Activated T-cell treated with anti-CD3 and anti-CD28 coated beads for 4 hours (primary cell): ENCODE measurements at regions not wholly inside any gene's neighbourhood (a gene's known extent, or its start where the extent isn't known, plus 50 kb on each side); places are given as distances from the start of the nearest gene placed in this dataset.

Experiments used
- DNase-seq: peaks from one replicate; pipeline ENCODE4 v3.0.0-alpha.2; 2020

DNA sequence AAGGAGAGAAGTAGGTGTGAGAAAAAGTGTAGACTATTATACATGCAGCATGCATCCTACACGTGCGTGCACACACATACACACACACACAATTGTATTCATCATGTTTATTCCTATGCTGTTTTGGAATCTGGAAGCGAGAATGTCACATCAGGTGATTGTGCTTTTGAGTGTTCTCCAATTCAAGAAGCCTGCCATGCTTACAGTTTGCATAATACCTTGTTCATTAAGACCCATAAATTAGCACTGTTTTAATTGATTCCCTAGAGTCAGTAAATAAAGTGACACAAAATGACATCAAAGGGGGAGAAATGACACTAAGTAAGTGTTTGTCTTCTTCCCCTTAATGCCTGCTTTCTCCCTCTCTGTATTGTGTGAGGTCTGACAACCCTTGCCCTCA lies 336.1 kb upstream of the IGFBP7 start:
- DNase-seq: no peak

DNA sequence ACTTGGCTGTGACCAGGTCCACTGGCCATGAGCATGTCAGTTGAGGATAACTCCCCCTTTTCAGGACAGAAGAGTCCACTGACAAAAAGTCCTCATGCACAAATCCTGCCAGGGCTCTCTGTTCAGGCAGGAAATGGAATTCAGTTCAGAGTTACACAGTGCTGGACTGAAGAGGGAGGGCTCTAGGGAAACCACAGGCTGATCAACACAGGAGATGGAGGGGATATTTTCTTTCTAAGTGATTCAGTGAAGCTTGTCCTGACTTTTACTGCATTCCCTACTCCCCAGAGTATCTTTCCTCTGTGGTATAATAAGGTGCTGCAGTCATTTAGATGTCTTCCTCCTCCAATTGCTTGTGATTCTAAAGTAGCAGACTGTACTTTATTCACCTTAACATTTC lies 335.5 kb upstream of the IGFBP7 start:
- no peak for DNase-seq

DNA sequence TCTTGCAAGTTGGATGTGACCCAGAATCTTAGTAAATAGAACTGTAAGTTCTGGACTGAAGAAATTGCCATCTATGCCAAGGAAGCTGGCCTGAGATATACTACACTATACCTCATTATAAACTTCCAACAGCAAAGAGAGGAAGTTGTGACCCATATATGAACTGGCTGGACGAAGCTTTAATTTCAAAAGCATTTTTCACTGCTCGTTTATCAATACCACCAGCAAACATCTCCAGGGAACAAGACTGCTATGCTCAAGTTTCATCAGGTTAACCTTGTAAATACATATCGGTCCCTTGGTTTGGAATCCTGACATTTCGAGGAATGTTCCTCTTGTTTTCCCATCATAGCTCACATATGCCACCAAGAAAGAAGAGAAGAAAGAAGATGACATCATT lies 334.5 kb upstream of the IGFBP7 start:
- no peak for DNase-seq

DNA sequence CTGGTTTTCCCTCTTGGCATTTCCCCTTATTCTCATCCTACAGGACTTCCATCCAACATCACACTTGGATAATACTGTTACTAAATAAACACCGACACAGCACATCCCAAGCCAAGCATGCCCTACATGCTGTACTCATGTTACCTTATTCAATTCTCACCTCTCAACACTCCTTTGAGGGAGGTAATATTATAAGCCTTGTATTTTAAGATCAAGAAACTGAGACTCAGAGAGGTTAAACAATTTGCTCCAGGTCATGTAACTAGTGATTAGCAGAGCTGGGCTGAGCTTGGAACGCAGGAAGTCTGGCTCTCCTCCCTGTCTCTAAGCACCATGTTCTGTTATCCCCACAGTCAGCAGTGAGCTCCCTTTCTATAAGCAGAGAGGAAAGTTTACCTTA lies 333.6 kb upstream of the IGFBP7 start:
- DNase-seq: no peak

DNA sequence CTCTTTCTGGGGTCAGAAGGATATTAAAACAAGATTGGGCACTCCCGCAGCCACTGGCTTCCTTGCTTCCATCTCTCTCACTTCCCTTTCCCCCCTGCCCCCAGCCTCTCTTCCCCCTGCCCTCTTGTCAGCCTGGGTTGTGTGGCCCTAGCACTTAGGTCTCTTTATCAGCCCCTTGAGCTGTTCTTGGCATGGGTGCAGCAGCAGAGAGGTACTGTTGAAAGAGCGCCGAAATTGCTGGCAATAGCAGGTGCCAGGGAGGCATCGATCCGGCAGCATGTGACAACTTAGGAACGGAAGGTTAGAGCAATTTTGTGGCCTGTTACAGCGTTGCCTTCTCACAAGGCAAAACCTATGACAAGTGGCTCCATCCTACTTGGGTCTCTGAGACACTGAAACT lies 333.1 kb upstream of the IGFBP7 start:
- DNase-seq: no peak

DNA sequence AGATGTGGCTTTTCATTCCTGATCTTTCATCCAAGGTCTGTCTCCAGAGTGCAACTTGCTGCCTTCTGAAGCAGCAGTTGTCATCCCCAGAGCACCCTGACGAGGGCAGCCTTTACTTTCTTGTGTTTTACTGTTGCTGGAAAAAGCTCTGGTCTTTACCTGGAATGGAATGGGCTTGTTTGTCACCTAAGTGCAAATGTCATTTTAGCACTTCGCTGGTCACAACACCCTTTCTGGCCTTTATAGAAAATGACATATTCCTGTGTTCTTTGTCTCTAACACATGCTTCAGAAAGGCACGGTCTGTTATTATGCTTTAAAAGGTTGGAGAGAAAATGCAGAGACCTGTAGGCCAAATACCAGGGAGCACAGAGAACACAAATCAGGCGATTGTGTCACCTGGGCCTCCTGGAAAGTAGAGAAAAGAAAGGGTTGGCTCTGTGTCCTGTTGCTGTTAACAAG lies 332.7 kb upstream of the IGFBP7 start:
- no peak for DNase-seq

DNA sequence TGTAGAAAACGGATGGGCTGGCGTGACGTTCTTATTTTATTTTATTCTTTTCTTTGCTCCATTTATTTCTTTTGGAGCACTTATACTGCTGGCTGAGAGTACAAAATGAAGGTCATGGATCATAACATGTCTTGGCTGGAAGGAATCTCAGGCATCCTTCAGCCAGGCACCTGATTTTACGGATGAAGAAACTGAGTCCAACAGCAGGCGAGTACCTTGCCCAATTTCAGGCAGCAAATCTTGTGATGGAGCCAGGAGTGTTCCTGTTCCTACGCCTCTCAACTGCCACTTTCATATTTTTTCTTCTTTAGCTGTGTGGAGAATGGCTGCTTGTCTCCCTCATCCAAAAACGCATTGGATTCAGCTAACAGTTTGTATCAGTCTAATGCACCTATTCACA lies 332.1 kb upstream of the IGFBP7 start:
- no peak for DNase-seq

DNA sequence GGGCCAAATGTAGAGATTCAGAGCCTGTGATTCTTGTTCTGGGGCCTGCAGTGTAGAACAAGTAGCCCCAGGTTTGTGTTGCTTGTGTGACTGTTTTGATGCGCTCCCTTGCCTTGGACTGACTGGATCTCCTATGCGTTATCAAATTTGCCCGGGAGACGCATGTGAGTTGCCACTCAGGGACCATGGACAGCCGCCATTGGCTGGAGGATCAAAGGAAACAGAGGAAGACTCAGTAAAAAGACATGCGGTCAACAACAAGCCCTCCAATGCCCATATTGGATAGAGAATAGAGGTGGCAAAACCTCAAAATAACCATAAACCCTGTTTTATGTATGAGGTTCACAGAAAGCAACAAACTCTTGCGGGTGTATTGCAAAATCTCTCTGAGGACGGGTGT lies 327.5 kb upstream of the IGFBP7 start:
- DNase-seq: no peak

DNA sequence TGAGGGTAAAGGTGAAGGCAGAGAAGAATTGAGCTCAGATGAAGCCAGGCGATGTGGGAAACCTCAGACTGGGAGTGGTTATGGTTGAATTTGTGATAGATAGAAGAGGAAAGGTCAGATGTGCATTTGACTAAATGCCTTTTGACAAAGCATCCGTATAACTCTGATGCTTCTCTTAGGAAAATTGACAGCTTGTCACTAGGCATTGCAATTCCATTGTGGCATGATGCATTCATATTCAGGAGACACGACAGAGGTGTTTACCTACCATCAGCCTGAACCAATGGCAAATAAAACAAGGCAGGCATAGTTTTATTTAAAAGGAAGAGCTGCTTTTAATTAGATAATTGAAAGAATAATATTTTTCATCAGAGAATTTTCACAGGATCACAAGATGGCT lies 325.1 kb upstream of the IGFBP7 start:
- no peak for DNase-seq

DNA sequence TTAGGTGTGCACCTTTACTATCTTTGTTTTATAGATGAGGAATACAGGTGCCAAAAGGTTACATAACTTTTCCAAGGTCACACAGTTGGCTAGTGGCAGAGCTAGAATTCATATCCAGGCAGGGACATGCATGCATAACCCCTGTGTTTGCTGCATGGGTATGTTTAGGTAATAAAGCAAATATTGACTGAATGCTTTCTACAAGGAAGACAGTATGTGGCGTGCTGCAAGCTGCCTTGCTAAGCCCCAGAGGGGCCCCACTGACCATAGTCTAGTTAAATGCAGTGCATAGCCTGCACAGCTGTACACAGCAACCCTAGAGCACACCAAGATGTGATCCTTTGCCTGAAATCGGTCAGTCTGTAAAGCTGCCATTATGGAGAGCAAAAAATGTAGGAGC lies 320.5 kb upstream of the IGFBP7 start:
- no peak for DNase-seq

DNA sequence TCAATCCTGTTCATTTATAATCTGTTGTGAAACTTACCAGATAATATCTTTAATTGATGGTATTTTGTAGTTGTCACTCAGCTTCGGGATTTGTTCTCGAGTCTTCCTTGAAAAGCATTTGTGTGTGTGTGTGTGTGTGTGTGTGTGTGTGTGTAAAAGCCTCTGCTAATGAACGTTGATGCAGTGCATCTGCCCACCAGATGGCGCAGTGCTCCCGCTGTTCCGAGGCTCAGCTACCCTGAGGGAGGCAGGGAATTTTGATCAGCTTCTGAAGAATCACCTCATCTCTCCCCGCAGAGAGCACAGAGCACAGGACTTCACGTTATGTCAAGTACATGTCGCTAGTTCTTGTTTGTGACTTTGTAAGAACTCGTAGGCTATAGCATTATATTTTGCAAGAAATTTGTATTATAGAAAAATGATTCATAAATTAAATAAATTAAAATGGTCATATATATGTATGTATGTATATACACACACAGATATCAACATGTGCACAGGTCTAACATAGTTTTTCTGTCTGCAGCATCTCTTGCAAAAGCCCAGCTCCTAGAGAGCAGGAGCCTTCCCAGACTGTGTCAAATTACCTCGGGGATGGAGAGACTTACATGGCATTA lies 316.7 kb upstream of the IGFBP7 start:
- DNase-seq: no peak

DNA sequence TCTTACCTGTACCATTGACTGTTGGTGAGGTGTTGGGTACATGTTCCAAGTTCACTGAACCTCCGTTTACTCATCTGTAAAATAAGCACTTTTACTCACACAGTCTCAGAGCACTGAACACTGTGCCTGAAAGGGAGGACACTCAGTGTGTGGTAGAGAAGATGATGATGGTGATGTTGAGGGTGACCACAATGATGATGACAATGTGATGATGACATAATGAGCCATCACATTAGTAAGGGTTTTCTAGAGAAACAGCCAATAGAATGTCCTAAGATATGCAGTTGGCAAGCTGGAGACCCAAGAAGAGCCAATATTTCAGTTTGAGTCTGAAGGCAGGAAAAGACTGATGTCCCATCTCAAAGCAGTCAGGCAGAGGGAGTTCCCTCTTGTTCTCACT lies 315.4 kb upstream of the IGFBP7 start:
- no peak for DNase-seq

DNA sequence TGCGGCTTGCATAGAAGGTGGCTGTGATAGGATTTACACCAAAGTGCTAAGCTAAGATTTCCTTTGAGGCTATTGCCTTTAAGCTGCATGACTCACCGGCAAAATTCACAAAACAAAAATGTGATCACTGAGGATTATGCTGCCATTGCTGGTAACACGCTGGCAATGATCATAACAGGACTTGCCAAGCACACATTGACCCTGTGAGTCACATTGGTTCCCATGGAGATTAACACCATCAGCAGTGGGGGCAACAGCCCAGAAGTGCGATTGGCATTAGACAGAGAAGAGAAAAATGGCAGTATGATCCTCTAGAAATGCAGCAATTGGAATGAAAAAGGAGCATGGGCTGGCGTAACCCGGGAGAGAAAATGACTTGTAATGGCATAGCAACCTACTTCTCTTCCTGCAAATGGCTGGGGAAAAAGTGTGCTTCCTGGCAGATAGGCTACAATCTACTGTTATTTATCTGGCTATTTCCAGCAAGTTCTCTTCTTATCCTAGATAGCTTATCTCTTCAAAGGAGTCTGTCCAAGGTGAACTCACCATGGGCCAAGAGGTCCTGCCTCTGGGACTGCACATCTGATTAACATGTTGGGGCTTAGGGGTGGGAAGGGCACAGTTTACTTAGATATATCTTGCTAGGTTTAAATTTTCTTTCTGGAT lies 314.2 kb upstream of the IGFBP7 start:
- no peak for DNase-seq

DNA sequence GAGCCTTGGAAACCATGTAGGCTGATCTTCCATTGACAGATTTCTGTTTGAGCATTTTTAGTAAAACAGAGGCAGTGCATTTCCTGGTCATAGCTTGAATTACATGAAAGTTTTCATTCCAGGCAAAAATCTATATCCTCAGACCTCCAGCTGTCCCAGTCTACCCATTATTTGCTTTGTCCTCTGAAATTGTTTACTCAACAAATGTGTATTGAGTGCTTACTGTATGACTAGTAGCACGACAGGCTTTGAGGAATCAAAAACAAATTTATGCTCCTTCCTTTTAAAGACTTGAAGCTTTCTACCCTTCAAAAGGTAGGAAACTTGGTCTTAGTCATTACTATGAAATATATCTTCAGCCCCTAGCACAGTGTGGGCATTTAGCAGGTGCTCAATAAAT lies 307.9 kb upstream of the IGFBP7 start:
- DNase-seq: no peak

DNA sequence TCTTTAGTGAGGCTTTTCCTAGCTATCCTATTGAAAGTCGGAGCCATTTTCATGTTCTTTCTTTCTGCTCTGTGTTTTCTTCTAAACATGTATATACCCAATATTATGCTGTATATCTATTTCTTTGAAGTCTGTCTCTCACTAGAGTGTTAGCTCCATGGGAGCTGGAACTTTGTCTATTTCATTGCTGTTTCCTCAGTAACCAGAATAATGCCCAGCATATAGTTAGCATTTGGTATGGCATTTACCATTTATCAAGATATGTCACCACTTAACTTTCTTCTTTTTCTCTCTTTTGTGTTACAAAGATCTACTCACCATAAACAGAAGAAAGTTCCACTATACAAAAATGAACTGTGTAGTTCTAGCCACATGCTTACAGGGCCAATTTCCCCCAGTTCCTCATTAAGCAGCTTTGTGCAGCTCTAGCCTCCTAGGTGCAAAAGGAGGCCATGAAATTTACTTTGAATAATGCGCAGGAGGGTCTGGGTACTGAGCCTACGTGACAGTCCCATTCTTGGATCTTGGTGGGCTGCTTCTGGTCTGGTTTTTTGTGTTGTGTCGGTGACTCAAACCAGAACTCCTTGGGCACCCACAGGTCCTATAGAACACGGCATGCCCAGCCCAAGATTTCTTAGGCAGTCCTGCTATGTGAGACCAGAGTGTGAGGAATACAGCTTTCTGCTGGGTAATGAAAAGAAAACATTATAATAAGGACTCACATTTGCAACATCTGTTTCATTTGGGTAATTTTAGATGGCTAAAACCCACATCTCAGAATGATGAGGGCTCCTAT lies 302.3 kb upstream of the IGFBP7 start:
- no peak for DNase-seq

DNA sequence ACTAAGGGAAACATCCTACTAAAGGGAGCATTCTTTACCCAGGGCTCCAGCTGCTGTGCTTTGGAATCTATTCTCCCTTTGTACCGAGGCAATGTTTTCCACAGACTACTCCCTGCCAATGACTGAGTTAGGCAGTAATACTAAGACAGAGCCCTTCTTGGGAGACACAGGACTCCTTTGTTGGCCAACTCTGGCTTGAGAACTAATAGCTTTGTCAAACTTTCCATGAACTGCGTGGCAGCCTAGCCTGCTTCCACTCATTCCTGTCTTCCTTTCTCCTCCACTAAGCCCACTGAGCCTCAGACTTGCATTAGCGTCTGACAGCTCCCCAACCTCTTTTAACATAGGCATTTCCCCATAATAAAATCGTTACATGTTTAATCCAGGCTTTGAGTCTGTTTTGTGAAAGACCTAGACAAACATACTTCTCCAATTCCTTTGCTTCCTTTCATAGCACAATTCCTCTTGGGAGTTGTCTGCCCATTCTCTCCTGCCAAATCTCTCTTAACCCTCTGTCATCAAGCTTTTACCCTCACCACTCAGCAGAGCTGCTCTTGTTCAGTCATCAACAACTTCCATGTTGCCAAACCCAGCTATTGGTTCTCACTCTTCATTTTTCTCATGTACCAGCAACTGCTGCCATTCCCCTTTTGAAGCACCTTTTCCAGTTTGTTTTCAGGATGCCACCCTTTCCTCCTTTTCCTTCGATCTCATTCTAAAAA lies 300.3 kb upstream of the IGFBP7 start:
- no peak for DNase-seq

DNA sequence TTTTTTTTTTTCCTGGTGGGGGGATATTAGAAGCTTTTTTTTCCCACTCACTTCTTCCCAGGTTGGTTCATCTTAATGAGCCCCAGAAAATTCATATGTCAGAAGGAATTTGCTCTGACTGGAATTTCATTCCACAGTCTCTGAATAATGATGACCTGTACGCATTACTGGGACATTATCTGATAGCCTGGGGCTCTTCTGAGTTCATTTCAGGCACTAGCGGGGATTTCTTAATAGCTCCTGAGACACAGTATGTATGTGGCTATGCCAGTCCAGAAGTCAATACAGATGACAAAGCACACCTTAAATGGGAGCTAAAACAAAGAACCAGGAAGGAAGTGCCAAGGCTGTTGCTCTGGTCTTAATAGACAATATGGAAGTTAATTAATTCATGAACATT lies 295.2 kb upstream of the IGFBP7 start:
- no peak for DNase-seq

DNA sequence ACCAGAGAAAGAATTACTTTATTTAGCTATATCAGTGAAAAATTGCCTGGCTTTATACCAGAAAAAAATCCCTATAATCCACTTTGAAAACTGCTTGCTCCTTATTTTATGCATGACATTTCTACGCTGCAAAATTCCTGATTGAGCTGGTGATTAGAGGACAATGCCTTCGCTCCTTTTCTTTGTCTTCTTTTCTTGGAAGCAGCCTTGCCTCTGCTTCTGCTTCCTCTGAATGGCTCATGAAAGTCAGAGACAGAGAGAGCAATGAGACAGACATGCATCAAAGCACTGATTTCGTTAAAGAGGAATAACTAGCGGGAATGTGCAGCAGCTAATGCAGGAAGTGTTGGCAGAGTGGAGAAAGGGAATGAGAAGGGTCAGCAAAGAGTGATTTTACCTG lies 294.3 kb upstream of the IGFBP7 start:
- DNase-seq: no peak

DNA sequence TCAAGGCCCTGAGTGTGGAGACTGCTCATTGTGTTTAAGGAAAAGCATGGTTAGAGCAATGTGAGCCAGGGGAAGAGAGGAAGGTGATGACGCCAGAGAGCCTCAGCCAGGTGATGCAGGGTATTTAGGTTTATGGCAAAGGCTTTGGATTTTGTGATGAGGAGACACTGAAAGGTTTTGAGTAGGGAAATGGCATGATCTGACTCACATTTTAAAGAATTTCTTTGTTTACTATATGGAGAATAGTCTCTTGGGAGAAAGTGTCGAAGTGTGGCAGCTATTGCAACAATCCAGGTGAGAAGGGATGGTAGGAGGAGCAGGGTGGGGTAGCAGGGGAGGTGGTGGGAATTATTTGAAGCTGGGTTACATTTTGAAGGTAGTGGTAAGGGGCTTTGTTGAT lies 293.4 kb upstream of the IGFBP7 start:
- no peak for DNase-seq

DNA sequence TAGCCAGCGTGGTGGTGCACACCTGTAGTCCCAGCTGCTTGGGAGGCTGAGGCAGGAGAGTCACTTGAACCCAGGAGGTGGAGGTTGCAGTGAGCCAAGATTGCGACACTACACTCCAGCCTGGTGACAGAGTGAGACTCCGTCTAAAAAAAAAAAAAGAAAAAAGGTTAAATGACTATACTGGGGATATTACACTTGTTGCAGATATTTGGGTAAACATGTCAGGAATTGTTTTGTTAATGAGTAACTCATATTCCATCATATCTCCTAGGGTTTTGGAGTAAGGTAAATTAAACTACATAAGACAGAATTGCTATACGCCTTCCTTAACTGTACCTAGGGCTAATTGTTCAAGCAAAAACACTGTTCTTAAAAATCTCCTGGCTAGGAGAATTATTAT lies 291.4 kb upstream of the IGFBP7 start:
- DNase-seq: no peak

DNA sequence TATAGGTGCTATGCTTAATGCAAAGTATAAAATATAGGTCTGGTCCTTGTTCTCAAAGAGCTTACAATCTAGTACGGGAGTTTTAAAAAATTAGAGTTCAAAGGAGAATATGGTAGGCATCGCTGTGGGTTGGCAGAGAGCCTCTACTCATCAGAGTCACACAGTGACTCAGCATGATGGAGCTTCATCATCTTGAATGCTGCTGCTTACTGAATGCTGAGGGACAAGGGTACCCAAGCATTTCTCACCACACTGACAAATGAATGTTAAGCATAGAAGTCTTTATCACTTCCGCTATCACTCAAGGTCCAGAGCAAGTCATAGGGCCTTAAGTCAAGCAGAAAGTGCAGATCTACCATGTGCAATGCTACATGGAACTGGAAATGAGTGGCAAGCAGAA lies 268.6 kb upstream of the IGFBP7 start:
- DNase-seq: no peak

DNA sequence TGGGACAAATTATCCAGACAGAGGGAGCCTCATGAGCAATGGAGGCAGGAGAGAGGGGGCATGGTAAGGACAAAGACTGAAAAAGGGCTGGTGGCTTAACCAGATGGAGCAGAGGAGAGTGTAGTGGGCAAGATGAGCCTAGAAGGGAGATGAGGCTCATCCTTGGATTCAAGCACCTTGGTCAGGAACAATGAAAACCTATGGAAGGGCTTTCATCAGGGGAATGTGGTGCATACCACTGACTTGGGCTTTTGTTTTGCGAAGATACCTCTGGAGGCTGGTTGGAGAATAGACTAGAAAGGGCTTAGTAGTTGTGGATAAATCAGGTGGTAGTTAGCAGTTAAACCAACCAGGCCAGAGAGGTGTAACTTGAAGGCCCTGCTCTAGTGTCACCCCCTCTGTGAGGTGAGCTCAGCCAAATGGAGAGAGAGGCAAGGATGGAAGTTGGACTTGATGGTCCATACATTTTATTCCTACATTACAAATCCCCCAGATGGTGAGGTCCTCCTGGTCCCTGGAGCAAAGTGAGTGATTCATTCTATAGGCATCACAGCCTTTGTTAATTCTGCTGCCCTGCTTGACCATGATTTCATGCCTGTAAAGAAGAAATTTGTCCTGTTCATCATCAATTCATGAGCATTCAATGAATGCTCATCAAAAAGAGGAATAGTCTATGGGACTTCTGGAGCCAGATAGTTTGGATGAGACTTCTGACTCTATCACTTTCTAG lies 264.8 kb upstream of the IGFBP7 start:
- no peak for DNase-seq

DNA sequence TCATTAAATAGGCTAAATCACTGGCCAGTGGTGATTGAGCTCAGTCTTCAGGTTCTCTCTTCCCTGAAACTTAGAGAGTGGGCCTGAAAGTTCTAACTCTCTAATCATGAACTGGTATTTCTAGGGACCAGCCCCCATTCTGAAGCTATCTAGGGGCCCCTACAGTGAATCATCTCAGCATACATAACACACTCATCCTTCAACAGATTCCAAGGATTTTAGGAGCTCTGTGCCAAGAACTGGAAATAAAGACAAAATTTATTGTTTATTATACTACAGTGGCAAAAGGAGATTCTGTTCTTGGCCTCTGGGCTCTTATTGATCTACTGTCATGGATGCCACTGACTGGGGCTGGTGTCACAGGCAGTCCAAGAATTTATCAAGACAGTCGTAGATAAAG lies 263.8 kb upstream of the IGFBP7 start:
- no peak for DNase-seq
